ENCODE measurements at regions not wholly inside any gene's neighbourhood (a gene's known extent, or its start where the extent isn't known, plus 50 kb on each side); places are given as distances from the start of the nearest gene placed in this dataset.
A peak's percentile ranks its signal among the peaks of the same experiment; 100 is the strongest.

DNA sequence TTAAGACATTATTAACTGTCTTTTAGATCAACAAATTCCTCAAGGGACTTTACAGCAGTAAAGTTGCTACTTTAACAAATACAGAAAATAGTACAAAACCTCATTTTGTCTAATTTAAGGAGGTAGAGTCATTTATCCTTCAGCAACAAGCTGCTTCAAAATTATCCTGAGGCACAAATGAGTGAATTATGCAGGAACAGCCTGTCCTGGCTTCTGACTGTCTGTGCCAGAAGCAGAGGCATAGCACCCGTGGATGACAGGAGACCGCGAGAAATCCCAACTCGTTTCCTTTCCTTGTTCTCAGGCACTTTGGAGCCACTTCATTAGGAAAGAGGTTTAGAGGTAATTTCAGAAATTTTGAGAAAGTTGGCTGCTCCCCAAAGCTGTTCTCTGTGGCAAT is 549.2 kb upstream of the BTBD3 start (continued):
- TF ChIP-seq ZSCAN18 (CRISPR knock-in tag; IDR thresholded peaks at IDR 0.05) (no peak), ZNF416 (CRISPR knock-in tag; IDR thresholded peaks at IDR 0.05) (no peak), TEAD4 (CRISPR knock-in tag; IDR thresholded peaks at IDR 0.05) (no peak), USF2 (CRISPR knock-in tag; IDR thresholded peaks at IDR 0.05) (no peak), TP53 (CRISPR knock-in tag; IDR thresholded peaks at IDR 0.05) (no peak)

GRCh38 chr20:11368965-11369711 is 548.6 kb upstream of the BTBD3 start:
- Mint-ChIP-seq H3K4me1 (peaks cover 10% of the 10 kb centered on the region), H3K4me3 (no peak overlapping the region), H3K27ac (no peak overlapping the region), H3K27me3 (ENCODE audit: low read depth) (no peaks in the 10 kb centered on the region), H3K36me3 (no peaks in the 10 kb centered on the region), H3K9me3 (no peaks in the 10 kb centered on the region)
- TF ChIP-seq, protein P1, sequence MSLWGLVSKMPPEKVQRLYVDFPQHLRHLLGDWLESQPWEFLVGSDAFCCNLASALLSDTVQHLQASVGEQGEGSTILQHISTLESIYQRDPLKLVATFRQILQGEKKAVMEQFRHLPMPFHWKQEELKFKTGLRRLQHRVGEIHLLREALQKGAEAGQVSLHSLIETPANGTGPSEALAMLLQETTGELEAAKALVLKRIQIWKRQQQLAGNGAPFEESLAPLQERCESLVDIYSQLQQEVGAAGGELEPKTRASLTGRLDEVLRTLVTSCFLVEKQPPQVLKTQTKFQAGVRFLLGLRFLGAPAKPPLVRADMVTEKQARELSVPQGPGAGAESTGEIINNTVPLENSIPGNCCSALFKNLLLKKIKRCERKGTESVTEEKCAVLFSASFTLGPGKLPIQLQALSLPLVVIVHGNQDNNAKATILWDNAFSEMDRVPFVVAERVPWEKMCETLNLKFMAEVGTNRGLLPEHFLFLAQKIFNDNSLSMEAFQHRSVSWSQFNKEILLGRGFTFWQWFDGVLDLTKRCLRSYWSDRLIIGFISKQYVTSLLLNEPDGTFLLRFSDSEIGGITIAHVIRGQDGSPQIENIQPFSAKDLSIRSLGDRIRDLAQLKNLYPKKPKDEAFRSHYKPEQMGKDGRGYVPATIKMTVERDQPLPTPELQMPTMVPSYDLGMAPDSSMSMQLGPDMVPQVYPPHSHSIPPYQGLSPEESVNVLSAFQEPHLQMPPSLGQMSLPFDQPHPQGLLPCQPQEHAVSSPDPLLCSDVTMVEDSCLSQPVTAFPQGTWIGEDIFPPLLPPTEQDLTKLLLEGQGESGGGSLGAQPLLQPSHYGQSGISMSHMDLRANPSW (CRISPR knock-in tag; conservative IDR thresholded peaks at IDR 0.05; ENCODE audit: low read depth): no peak
- TF ChIP-seq ZBTB21 (CRISPR knock-in tag; IDR thresholded peaks at IDR 0.05; ENCODE audit: borderline replicate concordance): 0 out of 2 replicates have a peak, but pooled peaks have one; percentile 8
- DNase-seq (ENCODE audit: low spot score) (no peak), ATAC-seq (no peak)
- ChIA-PET POLR2A (no interaction called here), CTCF (no interaction called here)

- Mint-ChIP-seq H3K4me1 (peaks cover 10% of the 10 kb centered on the region), H3K9me3 (0 out of 2 replicates have a peak, but pooled peaks cover under 1% of the 10 kb centered on the region), H3K27ac (no peak overlapping the region), H3K36me3 (no peaks in the 10 kb centered on the region), H3K27me3 (ENCODE audit: low read depth) (no peaks in the 10 kb centered on the region), H3K4me3 (no peak overlapping the region)
- no peak for TF ChIP-seq ZNF263 (CRISPR knock-in tag; IDR thresholded peaks at IDR 0.05; ENCODE audit: low read depth)
- no peak for TF ChIP-seq FOXK1 (CRISPR knock-in tag; IDR thresholded peaks at IDR 0.05)
- TF ChIP-seq CDX4 (CRISPR knock-in tag; IDR thresholded peaks at IDR 0.05; ENCODE audit: borderline replicate concordance): no peak
- TF ChIP-seq, protein P2, sequence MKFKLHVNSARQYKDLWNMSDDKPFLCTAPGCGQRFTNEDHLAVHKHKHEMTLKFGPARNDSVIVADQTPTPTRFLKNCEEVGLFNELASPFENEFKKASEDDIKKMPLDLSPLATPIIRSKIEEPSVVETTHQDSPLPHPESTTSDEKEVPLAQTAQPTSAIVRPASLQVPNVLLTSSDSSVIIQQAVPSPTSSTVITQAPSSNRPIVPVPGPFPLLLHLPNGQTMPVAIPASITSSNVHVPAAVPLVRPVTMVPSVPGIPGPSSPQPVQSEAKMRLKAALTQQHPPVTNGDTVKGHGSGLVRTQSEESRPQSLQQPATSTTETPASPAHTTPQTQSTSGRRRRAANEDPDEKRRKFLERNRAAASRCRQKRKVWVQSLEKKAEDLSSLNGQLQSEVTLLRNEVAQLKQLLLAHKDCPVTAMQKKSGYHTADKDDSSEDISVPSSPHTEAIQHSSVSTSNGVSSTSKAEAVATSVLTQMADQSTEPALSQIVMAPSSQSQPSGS (CRISPR knock-in tag; IDR thresholded peaks at IDR 0.05; ENCODE audit: borderline replicate concordance, low read depth): no peak
- no peak for TF ChIP-seq SMAD3 (CRISPR knock-in tag; IDR thresholded peaks at IDR 0.05; ENCODE audit: borderline replicate concordance)
- TF ChIP-seq ZNF138 (CRISPR knock-in tag; conservative IDR thresholded peaks at IDR 0.05): no peak
- TF ChIP-seq, protein P3, sequence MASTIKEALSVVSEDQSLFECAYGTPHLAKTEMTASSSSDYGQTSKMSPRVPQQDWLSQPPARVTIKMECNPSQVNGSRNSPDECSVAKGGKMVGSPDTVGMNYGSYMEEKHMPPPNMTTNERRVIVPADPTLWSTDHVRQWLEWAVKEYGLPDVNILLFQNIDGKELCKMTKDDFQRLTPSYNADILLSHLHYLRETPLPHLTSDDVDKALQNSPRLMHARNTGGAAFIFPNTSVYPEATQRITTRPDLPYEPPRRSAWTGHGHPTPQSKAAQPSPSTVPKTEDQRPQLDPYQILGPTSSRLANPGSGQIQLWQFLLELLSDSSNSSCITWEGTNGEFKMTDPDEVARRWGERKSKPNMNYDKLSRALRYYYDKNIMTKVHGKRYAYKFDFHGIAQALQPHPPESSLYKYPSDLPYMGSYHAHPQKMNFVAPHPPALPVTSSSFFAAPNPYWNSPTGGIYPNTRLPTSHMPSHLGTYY (CRISPR knock-in tag; IDR thresholded peaks at IDR 0.05): no peak
- TF ChIP-seq CREB1 (CRISPR knock-in tag; IDR thresholded peaks at IDR 0.05): no peak
- TF ChIP-seq RELA (CRISPR knock-in tag; IDR thresholded peaks at IDR 0.05; ENCODE audit: borderline replicate concordance): no peak
- no peak for TF ChIP-seq RORB (CRISPR knock-in tag; IDR thresholded peaks at IDR 0.05)
- ATAC-seq (no peak), DNase-seq (ENCODE audit: low spot score) (no peak)
- POLR2A ChIA-PET: no interaction called here
- CTCF ChIA-PET: no interaction called here
Measured at GRCh38 chr20:11371831-11372230, 545.9 kb upstream of the BTBD3 start.
